LNCaP clone FGC (cell line): ENCODE measurements at regions not wholly inside any gene's neighbourhood (a gene's known extent, or its start where the extent isn't known, plus 50 kb on each side); places are given as distances from the start of the nearest gene placed in this dataset.

Experiments
- DNase-seq: peaks from one replicate; pipeline ENCODE4 v3.0.0-alpha.2; 2011; ENCODE audit warnings: low read depth
- H3K4me3 ChIP-seq: 2 replicates; pipeline ENCODE4 v1.5.1; 2011; ENCODE audit warnings: mild to moderate bottlenecking, low read depth, low read length, control low read depth
- CTCF ChIP-seq: IDR thresholded peaks from 2 replicates; pipeline ENCODE4 v1.5.1; 2012; ENCODE audit warnings: mild to moderate bottlenecking; ENCODE audit not compliant: control insufficient read depth, insufficient read depth; ENCODE audit errors: extremely low read depth

- H3K4me3 ChIP-seq, result no peak overlapping the region
- TF ChIP-seq CTCF, result no peak
- DNase-seq, result no peak
Observed at GRCh38 chr14:38973083-38973700, 129.8 kb downstream of the SEC23A start.

- DNase-seq, result no peak
- H3K4me3 ChIP-seq, result no peak overlapping the region
- no peak for TF ChIP-seq CTCF
Observed at GRCh38 chr14:38972511-38972910, 130.5 kb downstream of the SEC23A start.

GRCh38 chr14:38971258-38971921 lies 131.6 kb downstream of the SEC23A start:
- TF ChIP-seq CTCF, result no peak
- H3K4me3 ChIP-seq, result no peak overlapping the region
- DNase-seq, result no peak

- TF ChIP-seq CTCF, result no peak
- DNase-seq, result no peak
- no peak overlapping the region for H3K4me3 ChIP-seq
Observed at GRCh38 chr14:38964630-38965029, 138.4 kb downstream of the SEC23A start.

- no peak for TF ChIP-seq CTCF
- H3K4me3 ChIP-seq, result no peak overlapping the region
- DNase-seq, result no peak
Observed at GRCh38 chr14:38960946-38961531, 142.0 kb downstream of the SEC23A start.

- no peak for TF ChIP-seq CTCF
- H3K4me3 ChIP-seq, result no peak overlapping the region
- DNase-seq, result no peak
Observed at GRCh38 chr14:38959021-38959420, 144.0 kb downstream of the SEC23A start.
